ENCODE measurements at regions not wholly inside any gene's neighbourhood (a gene's known extent, or its start where the extent isn't known, plus 50 kb on each side); places are given as distances from the start of the nearest gene placed in this dataset.

DNA sequence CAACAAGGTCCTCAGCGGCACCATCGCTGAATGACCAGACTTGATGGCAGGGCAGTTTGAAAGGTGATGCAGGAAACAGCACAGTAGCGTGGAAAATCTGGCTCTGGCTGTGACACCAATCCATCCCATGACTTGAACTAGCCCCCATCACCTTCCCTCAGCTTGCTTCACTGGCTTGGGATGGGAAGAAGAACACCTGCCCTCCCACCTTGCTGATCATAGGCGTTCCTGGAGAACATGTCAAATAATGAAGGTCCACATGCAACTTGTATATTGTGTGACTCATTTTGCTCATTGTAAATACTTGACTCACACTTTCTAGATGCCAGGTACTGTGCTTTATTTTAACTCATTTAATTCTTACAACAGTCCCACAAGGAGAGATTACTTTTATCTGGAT is 292.4 kb upstream of the SPRED2 start:
- H3K4me3 ChIP-seq (ENCODE audit: low read depth, low read length) = no peak overlapping the region
- TF ChIP-seq MYC (IDR thresholded peaks at IDR 0.05; ENCODE audit: low read depth, low read length) = no peak
- TF ChIP-seq, protein P1, sequence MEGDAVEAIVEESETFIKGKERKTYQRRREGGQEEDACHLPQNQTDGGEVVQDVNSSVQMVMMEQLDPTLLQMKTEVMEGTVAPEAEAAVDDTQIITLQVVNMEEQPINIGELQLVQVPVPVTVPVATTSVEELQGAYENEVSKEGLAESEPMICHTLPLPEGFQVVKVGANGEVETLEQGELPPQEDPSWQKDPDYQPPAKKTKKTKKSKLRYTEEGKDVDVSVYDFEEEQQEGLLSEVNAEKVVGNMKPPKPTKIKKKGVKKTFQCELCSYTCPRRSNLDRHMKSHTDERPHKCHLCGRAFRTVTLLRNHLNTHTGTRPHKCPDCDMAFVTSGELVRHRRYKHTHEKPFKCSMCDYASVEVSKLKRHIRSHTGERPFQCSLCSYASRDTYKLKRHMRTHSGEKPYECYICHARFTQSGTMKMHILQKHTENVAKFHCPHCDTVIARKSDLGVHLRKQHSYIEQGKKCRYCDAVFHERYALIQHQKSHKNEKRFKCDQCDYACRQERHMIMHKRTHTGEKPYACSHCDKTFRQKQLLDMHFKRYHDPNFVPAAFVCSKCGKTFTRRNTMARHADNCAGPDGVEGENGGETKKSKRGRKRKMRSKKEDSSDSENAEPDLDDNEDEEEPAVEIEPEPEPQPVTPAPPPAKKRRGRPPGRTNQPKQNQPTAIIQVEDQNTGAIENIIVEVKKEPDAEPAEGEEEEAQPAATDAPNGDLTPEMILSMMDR (IDR thresholded peaks at IDR 0.05; ENCODE audit: low read depth, low read length) = no peak
- TF ChIP-seq POLR2A (IDR thresholded peaks at IDR 0.05; ENCODE audit: extremely low read depth, insufficient read length) = no peak
- no peak for DNase-seq (ENCODE audit: low read depth)

DNA sequence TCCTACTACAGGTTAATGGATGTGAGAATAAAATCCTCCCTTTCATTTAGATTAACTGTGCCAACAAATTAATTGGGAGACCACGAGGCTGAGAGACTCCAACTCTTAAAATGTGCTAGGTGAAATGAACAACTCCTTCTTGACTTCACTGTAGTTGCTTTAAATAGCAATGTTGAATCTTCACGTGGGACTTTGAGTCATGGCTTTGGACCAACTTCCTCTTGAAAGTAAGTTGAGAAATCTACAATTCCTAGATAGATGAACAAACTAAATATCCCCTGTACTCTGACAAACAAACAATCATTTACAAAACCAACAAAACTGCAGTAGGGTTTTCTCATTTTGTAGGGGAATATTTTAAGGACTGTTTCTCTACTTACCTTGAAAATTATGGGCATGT is 291.9 kb upstream of the SPRED2 start:
- no peak overlapping the region for H3K4me3 ChIP-seq (ENCODE audit: low read depth, low read length)
- no peak for DNase-seq (ENCODE audit: low read depth)
- TF ChIP-seq, protein P2, sequence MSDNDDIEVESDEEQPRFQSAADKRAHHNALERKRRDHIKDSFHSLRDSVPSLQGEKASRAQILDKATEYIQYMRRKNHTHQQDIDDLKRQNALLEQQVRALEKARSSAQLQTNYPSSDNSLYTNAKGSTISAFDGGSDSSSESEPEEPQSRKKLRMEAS (IDR thresholded peaks at IDR 0.05; ENCODE audit: low read depth, low read length) = no peak
- TF ChIP-seq MYC (IDR thresholded peaks at IDR 0.05; ENCODE audit: low read depth, low read length) (no peak), POLR2A (IDR thresholded peaks at IDR 0.05; ENCODE audit: extremely low read depth, insufficient read length) (no peak)
- TF ChIP-seq, protein P1 (IDR thresholded peaks at IDR 0.05; ENCODE audit: low read depth, low read length) = no peak

DNA sequence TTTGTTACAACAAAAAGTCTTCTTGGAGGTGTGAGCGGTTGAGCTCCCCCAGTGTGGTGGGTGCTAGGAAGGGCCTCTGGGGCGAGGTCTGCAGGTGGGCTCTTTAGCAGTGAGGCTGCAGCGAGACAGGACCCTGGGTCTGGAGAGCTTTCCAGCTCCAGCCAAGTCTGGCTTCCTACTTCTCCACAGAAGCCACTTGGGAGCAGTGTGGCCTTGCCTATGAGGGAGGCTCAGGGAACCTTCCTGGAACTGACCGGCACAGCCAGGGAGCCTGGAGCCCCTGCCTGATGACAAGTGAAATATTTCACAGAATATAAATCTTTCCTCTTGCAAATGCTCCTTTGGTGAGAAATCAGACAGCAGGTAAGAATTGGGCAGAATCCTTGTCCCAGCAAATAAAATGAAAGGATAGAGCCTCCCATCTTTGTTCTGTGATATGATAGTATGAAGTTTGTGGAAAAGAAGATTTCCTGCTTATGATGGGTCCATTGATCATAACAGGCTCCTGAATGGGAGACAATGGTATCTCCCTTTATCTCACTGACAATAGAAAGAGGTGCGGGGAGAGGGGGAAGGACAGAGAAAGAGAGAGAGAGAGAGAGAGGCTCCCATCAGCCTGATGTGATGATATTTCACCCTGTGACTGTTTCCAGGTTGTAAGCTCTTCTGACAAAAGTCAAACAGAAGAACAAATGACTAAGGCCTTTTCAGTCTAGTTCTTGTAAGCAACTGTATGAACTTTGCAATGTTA is 289.8 kb upstream of the SPRED2 start:
- no peak overlapping the region for H3K4me3 ChIP-seq (ENCODE audit: low read depth, low read length)
- DNase-seq (ENCODE audit: low read depth) = peak; percentile 10
- TF ChIP-seq, protein P1 (IDR thresholded peaks at IDR 0.05; ENCODE audit: low read depth, low read length) = no peak

DNA sequence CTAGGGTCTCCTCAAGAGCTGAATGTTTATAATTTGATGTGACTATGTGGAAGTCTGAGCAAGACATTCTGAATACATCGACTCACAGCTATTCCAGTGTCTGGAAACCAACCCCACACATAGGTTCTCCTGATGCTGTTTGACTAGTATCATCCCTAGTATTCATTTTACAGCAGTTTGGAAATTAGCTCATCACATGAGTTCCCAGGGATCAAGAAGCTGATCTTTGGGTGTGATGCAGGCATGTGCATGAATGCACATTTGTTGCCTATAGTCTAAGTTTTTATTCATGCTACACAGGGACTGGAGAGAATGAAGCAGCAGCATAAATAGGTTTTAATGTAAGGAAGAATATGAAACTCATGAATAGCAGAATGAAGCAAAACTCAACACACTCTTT is 284.3 kb upstream of the SPRED2 start:
- no peak for DNase-seq (ENCODE audit: low read depth)
- TF ChIP-seq, protein P2 (IDR thresholded peaks at IDR 0.05; ENCODE audit: low read depth, low read length) = no peak
- TF ChIP-seq, protein P1 (IDR thresholded peaks at IDR 0.05; ENCODE audit: low read depth, low read length) = no peak
- TF ChIP-seq POLR2A (IDR thresholded peaks at IDR 0.05; ENCODE audit: extremely low read depth, insufficient read length) (no peak), MYC (IDR thresholded peaks at IDR 0.05; ENCODE audit: low read depth, low read length) (no peak)
- no peak overlapping the region for H3K4me3 ChIP-seq (ENCODE audit: low read depth, low read length)

DNA sequence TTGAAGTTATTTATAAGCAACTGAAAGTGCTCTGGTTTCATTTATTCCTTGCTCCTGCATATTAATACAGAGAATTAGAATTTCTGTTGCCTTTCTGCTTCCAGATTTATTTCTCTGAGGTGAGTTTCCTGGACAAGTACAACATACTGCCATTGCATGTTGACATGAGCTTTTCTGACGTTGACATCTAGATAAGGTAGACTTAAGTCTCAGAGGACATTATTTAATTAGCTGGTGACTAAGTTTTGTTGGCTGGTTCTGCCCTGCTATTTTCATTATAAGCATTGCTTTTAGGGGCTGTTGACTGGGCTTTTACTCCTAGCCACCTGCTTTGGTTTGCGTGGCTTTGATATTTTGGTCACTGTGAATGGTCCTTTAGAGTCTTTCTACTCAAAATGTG is 282.9 kb upstream of the SPRED2 start:
- DNase-seq (ENCODE audit: low read depth) = no peak
- no peak overlapping the region for H3K4me3 ChIP-seq (ENCODE audit: low read depth, low read length)
- TF ChIP-seq, protein P2 (IDR thresholded peaks at IDR 0.05; ENCODE audit: low read depth, low read length) = no peak
- TF ChIP-seq, protein P1 (IDR thresholded peaks at IDR 0.05; ENCODE audit: low read depth, low read length) = no peak
- TF ChIP-seq MYC (IDR thresholded peaks at IDR 0.05; ENCODE audit: low read depth, low read length) (no peak), POLR2A (IDR thresholded peaks at IDR 0.05; ENCODE audit: extremely low read depth, insufficient read length) (no peak)

DNA sequence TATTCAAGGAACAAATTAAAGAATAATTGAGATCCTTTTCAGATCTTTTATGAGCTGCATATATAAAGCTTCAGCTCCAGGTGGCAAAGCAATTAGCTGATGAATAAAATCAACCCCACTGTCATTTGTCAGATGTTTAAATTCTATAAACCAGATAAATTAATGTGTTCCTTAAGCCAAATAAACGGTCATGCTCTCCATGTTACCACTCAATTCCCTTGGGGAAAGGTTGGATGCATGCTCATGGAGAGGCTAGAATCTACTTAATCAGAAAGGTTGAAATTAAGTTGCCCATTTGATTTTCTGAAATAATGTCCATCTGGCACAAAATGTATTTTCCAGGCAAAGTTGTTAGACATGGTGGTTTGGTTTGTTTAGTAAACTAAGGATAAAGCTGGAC is 282.5 kb upstream of the SPRED2 start:
- TF ChIP-seq MYC (IDR thresholded peaks at IDR 0.05; ENCODE audit: low read depth, low read length) (no peak), POLR2A (IDR thresholded peaks at IDR 0.05; ENCODE audit: extremely low read depth, insufficient read length) (no peak)
- TF ChIP-seq, protein P2 (IDR thresholded peaks at IDR 0.05; ENCODE audit: low read depth, low read length) = no peak
- TF ChIP-seq, protein P1 (IDR thresholded peaks at IDR 0.05; ENCODE audit: low read depth, low read length) = no peak
- no peak for DNase-seq (ENCODE audit: low read depth)

More for the DNA sequence above, 282.5 kb upstream of the SPRED2 start:
- no peak overlapping the region for H3K4me3 ChIP-seq (ENCODE audit: low read depth, low read length)

Measured in NB4 (cell line).